ENCODE measurements at regions not wholly inside any gene's neighbourhood (a gene's known extent, or its start where the extent isn't known, plus 50 kb on each side); places are given as distances from the start of the nearest gene placed in this dataset.
"Not testable (repeated sequence)": the region's sequence is repeated elsewhere in the genome, so short reads cannot be mapped to it uniquely, and the experiment has no call there.

DNA sequence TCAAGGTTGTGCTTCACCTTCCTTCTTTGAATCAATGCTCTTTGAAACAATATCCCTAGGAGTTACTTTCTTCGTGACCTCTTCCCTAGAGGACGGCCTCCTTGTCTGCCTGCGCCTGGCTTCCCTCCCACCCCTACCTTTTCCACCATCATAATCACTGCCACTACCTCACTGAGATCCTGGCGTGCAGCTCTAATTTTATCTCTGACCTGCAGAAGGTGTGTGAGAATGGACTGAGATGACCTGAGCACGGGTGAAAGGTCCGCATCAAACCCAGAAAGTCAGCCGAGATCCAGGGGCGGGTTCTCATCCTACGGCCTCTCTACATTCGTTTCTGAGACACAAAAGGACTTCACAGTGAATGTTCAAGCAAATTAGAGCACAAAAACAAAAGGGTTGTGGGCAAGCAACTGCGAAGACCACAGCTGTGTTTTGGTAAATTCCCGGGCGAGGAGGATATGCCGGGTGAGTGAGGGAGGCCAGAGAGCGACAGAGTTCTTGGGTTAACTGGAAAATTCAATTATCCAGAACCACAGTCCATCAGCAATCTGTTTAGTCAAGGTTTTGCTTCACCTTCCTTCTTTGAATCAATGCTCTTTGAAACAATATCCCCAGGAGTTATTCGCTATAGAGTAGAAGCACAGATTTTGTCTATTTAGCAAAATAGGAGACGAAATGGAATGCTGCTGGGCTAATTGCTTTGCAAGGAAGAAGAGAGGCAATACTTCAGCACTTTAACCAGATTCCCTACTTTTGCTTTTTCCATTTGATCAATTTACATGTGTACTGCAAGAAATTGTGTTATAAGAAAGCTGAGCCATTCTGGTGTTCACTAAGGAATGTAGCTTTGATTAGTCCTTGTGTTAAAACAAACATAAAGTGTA is 212.6 kb downstream of the ACKR3 start:
- WGBS (ENCODE audit: insufficient coverage), result 99% methylated on average over 9 of the region's 17 CpGs
- ChIA-PET CTCF (no interaction called here), POLR2A (no interaction called here)
- peaks cover 0 to 3% (median 0%) of the 10 kb centered on the region in 5 experiments for H3K9me3 ChIP-seq (ENCODE audit: control extremely low read depth in 1 of 5, control insufficient read depth in 4 of 5, insufficient read depth in 2 of 5, low read depth in 1 of 5, low read length in 4 of 5)
- DNase-seq, result no peak
- H3K27ac ChIP-seq (ENCODE audit: insufficient read depth in 1 of 2, low read depth in 1 of 2, low read length in 2 of 2, poor library complexity in 1 of 2, severe bottlenecking in 2 of 2), result no peak overlapping the region
- no peaks in the 10 kb centered on the region for H3K36me3 ChIP-seq (ENCODE audit: control insufficient read depth in 4 of 4, insufficient read depth in 4 of 4, low read length in 3 of 4)
- peaks cover 0 to 27% (median 2%) of the 10 kb centered on the region in 5 experiments for H3K27me3 ChIP-seq (replicated peaks in 2 of 5; ENCODE audit: control insufficient read depth in 4 of 5, insufficient read depth in 5 of 5, low read length in 4 of 5)
- no peak overlapping the region for H3K4me3 ChIP-seq (ENCODE audit: control insufficient read depth in 1 of 7, extremely low read depth in 1 of 7, insufficient read depth in 4 of 7, low read depth in 2 of 7, low read length in 6 of 7)
- H3K4me1 ChIP-seq (ENCODE audit: control extremely low read depth in 1 of 4, control insufficient read depth in 4 of 4, insufficient read depth in 4 of 4, low read length in 3 of 4), result no peaks in the 10 kb centered on the region

DNA sequence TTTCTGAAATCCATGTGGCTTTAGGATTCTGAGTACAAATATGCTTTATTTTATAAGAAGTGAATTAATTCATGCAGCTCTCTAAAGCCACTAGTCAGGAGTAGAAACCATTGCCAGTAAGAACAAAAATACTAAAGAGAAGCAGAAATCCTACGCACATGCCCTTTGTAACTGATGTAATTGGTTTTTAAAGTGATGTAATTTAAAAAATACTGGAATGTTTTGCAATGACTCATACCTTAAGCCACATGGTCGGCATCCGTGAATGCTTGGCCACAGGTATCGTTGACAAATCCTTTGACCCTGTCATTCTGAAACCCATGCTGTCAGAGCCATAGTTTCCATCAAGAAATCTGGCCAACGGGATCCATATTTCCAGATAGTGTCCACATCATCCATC is 213.3 kb downstream of the ACKR3 start:
- Histone ChIP-seq H3K27me3 (replicated peaks in 2 of 5; ENCODE audit: control insufficient read depth in 4 of 5, insufficient read depth in 5 of 5, low read length in 4 of 5) (peaks cover 0 to 27% (median 2%) of the 10 kb centered on the region in 5 experiments), H3K36me3 (ENCODE audit: control insufficient read depth in 4 of 4, insufficient read depth in 4 of 4, low read length in 3 of 4) (no peaks in the 10 kb centered on the region), H3K4me3 (ENCODE audit: control insufficient read depth in 1 of 7, extremely low read depth in 1 of 7, insufficient read depth in 4 of 7, low read depth in 2 of 7, low read length in 6 of 7) (no peak overlapping the region), H3K4me1 (ENCODE audit: control extremely low read depth in 1 of 4, control insufficient read depth in 4 of 4, insufficient read depth in 4 of 4, low read length in 3 of 4) (no peaks in the 10 kb centered on the region), H3K9me3 (ENCODE audit: control extremely low read depth in 1 of 5, control insufficient read depth in 4 of 5, insufficient read depth in 2 of 5, low read depth in 1 of 5, low read length in 4 of 5) (peaks cover 0 to 3% (median 0%) of the 10 kb centered on the region in 5 experiments), H3K27ac (ENCODE audit: insufficient read depth in 1 of 2, low read depth in 1 of 2, low read length in 2 of 2, poor library complexity in 1 of 2, severe bottlenecking in 2 of 2) (no peak overlapping the region)
- 96% methylated on average over 3 of the region's 5 CpGs for WGBS (ENCODE audit: insufficient coverage)
- ChIA-PET CTCF (no interaction called here), POLR2A (interaction anchor here (0.6 kb wide), 1 partner anchor 146 kb away, joined by 3 read pairs; no protein-coding TSS in a partner anchor)
- DNase-seq, result no peak

DNA sequence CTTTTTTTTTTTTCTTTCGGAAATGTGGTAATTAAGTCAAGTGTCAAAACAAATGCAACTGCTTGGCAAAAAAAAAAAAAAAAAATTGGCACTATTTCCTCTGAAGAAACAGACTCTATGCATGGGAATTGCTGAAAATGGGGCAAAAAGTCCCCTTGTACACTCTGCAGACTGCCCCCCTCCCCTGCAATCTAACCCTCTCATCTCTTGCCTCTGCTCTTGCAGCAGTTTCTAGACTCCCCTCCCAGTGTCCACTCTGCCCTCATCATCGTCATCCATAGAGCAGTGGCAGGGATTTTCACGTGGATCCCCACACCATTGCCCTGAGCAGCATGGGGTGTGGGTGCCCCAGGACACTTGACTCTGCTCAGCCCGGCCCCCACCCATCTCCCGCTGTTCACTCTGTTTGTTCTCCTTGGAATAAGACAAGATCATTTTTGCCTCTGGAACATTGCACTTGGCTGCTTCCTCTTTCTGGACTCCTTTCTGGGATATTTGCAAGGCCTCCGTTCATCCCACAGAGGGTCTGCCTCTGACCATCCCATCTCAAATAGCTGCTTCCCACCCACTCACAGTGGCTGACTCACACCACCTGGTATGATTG is 213.9 kb downstream of the ACKR3 start:
- Histone ChIP-seq H3K27me3 (replicated peaks in 2 of 5; ENCODE audit: control insufficient read depth in 4 of 5, insufficient read depth in 5 of 5, low read length in 4 of 5) (peaks cover 0 to 27% (median 2%) of the 10 kb centered on the region in 5 experiments), H3K36me3 (ENCODE audit: control insufficient read depth in 4 of 4, insufficient read depth in 4 of 4, low read length in 3 of 4) (no peaks in the 10 kb centered on the region), H3K27ac (ENCODE audit: insufficient read depth in 1 of 2, low read depth in 1 of 2, low read length in 2 of 2, poor library complexity in 1 of 2, severe bottlenecking in 2 of 2) (no peak overlapping the region), H3K9me3 (ENCODE audit: control extremely low read depth in 1 of 5, control insufficient read depth in 4 of 5, insufficient read depth in 2 of 5, low read depth in 1 of 5, low read length in 4 of 5) (peaks cover 0 to 3% (median 0%) of the 10 kb centered on the region in 5 experiments), H3K4me1 (ENCODE audit: control extremely low read depth in 1 of 4, control insufficient read depth in 4 of 4, insufficient read depth in 4 of 4, low read length in 3 of 4) (no peaks in the 10 kb centered on the region), H3K4me3 (ENCODE audit: control insufficient read depth in 1 of 7, extremely low read depth in 1 of 7, insufficient read depth in 4 of 7, low read depth in 2 of 7, low read length in 6 of 7) (no peak overlapping the region)
- ChIA-PET POLR2A (interaction anchor here (0.6 kb wide), 1 partner anchor 145 kb away, joined by 3 read pairs; no protein-coding TSS in a partner anchor), CTCF (no interaction called here)
- DNase-seq, result no peak
- WGBS (ENCODE audit: insufficient coverage), result 81% methylated on average over 4 of the region's 6 CpGs

DNA sequence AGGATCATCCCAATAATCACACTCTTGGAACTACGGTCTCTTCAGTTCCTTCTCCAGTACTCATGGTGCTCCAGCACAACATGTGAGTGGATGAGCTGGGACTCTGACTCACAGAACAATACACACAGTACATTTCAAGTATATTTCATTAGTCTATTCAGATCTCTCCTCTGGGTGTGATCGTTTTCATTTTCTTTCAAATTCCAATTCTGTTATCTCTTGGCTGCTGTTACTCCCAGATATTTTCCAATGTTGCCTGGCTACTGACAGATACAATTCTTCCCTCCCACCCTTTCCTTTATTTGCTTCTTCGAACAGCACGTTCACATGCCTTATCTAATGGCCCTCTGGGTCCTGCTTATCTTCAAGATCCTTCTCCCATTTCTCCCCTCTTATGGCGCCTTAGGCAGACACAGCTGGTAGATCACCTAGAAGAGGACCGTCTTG is 216.0 kb downstream of the ACKR3 start:
- POLR2A ChIA-PET, result no interaction called here
- Histone ChIP-seq H3K4me3 (ENCODE audit: control insufficient read depth in 1 of 7, extremely low read depth in 1 of 7, insufficient read depth in 4 of 7, low read depth in 2 of 7, low read length in 6 of 7) (no peak overlapping the region), H3K4me1 (ENCODE audit: control extremely low read depth in 1 of 4, control insufficient read depth in 4 of 4, insufficient read depth in 4 of 4, low read length in 3 of 4) (no peaks in the 10 kb centered on the region), H3K9me3 (ENCODE audit: control extremely low read depth in 1 of 5, control insufficient read depth in 4 of 5, insufficient read depth in 2 of 5, low read depth in 1 of 5, low read length in 4 of 5) (peaks cover 0 to 3% (median 0%) of the 10 kb centered on the region in 5 experiments), H3K36me3 (ENCODE audit: control insufficient read depth in 4 of 4, insufficient read depth in 4 of 4, low read length in 3 of 4) (no peaks in the 10 kb centered on the region), H3K27me3 (replicated peaks in 2 of 5; ENCODE audit: control insufficient read depth in 4 of 5, insufficient read depth in 5 of 5, low read length in 4 of 5) (peaks cover 0 to 36% (median 7%) of the 10 kb centered on the region in 5 experiments), H3K27ac (ENCODE audit: insufficient read depth in 1 of 2, low read depth in 1 of 2, low read length in 2 of 2, poor library complexity in 1 of 2, severe bottlenecking in 2 of 2) (no peak overlapping the region)
- CTCF ChIA-PET, result no interaction called here
- 88% methylated on average over 5 of the region's 6 CpGs for WGBS (ENCODE audit: insufficient coverage)
- DNase-seq, result no peak

DNA sequence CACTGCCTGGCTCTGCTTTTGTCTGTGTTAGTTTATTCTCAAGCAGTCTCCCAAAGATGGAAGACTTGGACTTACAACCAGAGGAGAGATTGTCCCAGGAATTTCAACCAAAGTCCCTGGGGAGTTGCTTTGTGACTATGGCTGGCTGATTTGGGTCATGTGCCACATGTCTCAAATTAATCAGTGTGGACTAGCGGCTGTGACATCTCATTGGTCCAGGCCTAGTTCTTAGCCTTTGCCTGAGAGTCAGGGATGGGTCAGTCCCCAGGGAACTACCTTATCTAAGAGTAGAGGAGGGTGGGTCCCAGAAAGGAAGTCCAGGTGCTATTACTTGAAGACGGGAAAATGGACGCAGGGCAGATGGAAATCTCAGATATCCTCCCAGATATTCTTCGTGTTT is 217.1 kb downstream of the ACKR3 start:
- WGBS (ENCODE audit: insufficient coverage), result 96% methylated on average over 3 of the region's 4 CpGs
- POLR2A ChIA-PET, result no interaction called here
- CTCF ChIA-PET, result no interaction called here
- Histone ChIP-seq H3K36me3 (ENCODE audit: control insufficient read depth in 4 of 4, insufficient read depth in 4 of 4, low read length in 3 of 4) (no peaks in the 10 kb centered on the region), H3K27me3 (replicated peaks in 2 of 5; ENCODE audit: control insufficient read depth in 4 of 5, insufficient read depth in 5 of 5, low read length in 4 of 5) (peaks cover 0 to 33% (median 7%) of the 10 kb centered on the region in 5 experiments), H3K4me1 (ENCODE audit: control extremely low read depth in 1 of 4, control insufficient read depth in 4 of 4, insufficient read depth in 4 of 4, low read length in 3 of 4) (no peaks in the 10 kb centered on the region), H3K9me3 (ENCODE audit: control extremely low read depth in 1 of 5, control insufficient read depth in 4 of 5, insufficient read depth in 2 of 5, low read depth in 1 of 5, low read length in 4 of 5) (peaks cover 0 to 3% (median 0%) of the 10 kb centered on the region in 5 experiments), H3K27ac (ENCODE audit: insufficient read depth in 1 of 2, low read depth in 1 of 2, low read length in 2 of 2, poor library complexity in 1 of 2, severe bottlenecking in 2 of 2) (no peak overlapping the region), H3K4me3 (ENCODE audit: control insufficient read depth in 1 of 7, extremely low read depth in 1 of 7, insufficient read depth in 4 of 7, low read depth in 2 of 7, low read length in 6 of 7) (no peak overlapping the region)
- DNase-seq, result no peak

DNA sequence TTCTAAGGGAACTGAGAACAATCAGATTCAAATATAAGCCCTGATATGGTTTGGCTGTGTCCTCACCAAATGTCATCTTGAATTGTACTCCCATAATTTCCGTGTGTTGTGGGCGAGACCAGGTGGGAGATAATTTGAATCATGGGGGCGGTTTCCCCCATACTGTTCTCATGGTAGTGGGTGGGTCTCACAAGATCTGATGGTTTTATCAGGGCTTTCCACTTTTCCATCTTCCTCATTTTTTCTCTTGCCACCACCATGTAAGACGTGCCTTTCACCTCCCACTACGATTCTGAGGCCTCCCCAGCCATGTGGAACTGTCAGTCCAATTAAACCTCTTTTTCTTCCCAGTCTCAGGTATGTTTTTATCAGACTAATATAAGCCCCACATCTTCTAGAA is 217.8 kb downstream of the ACKR3 start:
- DNase-seq; H3K4me1 ChIP-seq (ENCODE audit: control extremely low read depth in 1 of 4, control insufficient read depth in 4 of 4, insufficient read depth in 4 of 4, low read length in 3 of 4); H3K36me3 ChIP-seq (ENCODE audit: control insufficient read depth in 4 of 4, insufficient read depth in 4 of 4, low read length in 3 of 4); H3K27ac ChIP-seq (ENCODE audit: insufficient read depth in 1 of 2, low read depth in 1 of 2, low read length in 2 of 2, poor library complexity in 1 of 2, severe bottlenecking in 2 of 2); POLR2A ChIA-PET; CTCF ChIA-PET; H3K9me3 ChIP-seq (ENCODE audit: control extremely low read depth in 1 of 5, control insufficient read depth in 4 of 5, insufficient read depth in 2 of 5, low read depth in 1 of 5, low read length in 4 of 5); H3K4me3 ChIP-seq (ENCODE audit: control insufficient read depth in 1 of 7, extremely low read depth in 1 of 7, insufficient read depth in 4 of 7, low read depth in 2 of 7, low read length in 6 of 7): not testable (repeated sequence)
- WGBS (ENCODE audit: insufficient coverage), result 78% methylated on average over 4 of the region's 5 CpGs
- H3K27me3 ChIP-seq (replicated peaks in 2 of 5; ENCODE audit: control insufficient read depth in 4 of 5, insufficient read depth in 5 of 5, low read length in 4 of 5), result peaks cover 0 to 29% (median 9%) of the 10 kb centered on the region in 5 experiments

DNA sequence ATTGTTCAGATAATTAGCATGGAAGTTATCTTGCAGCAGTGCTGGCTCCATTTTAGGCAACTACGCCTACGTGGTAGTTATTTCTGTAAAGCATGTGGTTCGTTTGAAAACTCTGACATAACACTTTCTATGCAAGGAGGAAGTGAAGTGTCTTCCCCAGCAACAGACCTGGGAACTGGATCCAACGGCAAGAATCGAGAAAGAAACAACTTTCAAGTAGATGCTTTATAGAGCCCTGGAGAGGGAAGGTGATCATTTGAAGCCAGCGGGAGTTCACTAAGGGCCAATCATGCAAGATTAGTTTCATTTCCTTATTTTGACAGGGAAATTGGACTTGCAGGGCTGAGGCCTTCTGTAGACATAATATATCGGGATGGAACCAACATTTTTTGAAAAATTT is 218.3 kb downstream of the ACKR3 start:
- ChIA-PET POLR2A (no interaction called here), CTCF (no interaction called here)
- WGBS (ENCODE audit: insufficient coverage), result 89% methylated on average over 4 of the region's 7 CpGs
- Histone ChIP-seq H3K36me3 (ENCODE audit: control insufficient read depth in 4 of 4, insufficient read depth in 4 of 4, low read length in 3 of 4) (no peaks in the 10 kb centered on the region), H3K4me3 (ENCODE audit: control insufficient read depth in 1 of 7, extremely low read depth in 1 of 7, insufficient read depth in 4 of 7, low read depth in 2 of 7, low read length in 6 of 7) (no peak overlapping the region), H3K9me3 (ENCODE audit: control extremely low read depth in 1 of 5, control insufficient read depth in 4 of 5, insufficient read depth in 2 of 5, low read depth in 1 of 5, low read length in 4 of 5) (peaks cover 0 to 3% (median 0%) of the 10 kb centered on the region in 5 experiments), H3K27me3 (replicated peaks in 2 of 5; ENCODE audit: control insufficient read depth in 4 of 5, insufficient read depth in 5 of 5, low read length in 4 of 5) (peaks cover 0 to 28% (median 9%) of the 10 kb centered on the region in 5 experiments), H3K27ac (ENCODE audit: insufficient read depth in 1 of 2, low read depth in 1 of 2, low read length in 2 of 2, poor library complexity in 1 of 2, severe bottlenecking in 2 of 2) (no peak overlapping the region), H3K4me1 (ENCODE audit: control extremely low read depth in 1 of 4, control insufficient read depth in 4 of 4, insufficient read depth in 4 of 4, low read length in 3 of 4) (no peaks in the 10 kb centered on the region)
- DNase-seq, result no peak
